ENCODE measurements at regions not wholly inside any gene's neighbourhood (a gene's known extent, or its start where the extent isn't known, plus 50 kb on each side); places are given as distances from the start of the nearest gene placed in this dataset.

- ATAC-seq (no peak), DNase-seq (ENCODE audit: low spot score) (no peak)
These were observed 79.7 kb downstream of the VMA21 start for GRCh38 chrX:151476604-151477303.

DNA sequence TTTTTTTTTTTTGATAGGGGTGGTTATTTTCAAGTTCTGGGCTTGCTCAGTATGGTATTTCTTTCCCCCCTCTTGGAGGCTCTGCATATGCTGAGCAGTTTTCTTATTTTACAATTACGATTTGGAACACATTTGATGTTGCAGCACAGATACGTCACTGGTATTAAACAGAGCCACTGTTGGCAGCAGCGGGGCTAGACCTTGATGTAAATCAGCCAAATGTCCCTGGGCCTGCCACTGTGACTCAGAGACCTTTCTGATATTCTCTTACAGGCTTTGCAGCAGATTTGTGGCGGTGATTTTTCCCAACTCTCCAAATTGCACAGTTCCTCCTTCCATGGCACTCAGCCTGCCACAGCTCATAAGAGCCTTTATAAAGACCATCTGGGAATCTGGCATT, 81.1 kb downstream of the VMA21 start:
- ATAC-seq: no peak
- no peak for DNase-seq (ENCODE audit: low spot score)

DNA sequence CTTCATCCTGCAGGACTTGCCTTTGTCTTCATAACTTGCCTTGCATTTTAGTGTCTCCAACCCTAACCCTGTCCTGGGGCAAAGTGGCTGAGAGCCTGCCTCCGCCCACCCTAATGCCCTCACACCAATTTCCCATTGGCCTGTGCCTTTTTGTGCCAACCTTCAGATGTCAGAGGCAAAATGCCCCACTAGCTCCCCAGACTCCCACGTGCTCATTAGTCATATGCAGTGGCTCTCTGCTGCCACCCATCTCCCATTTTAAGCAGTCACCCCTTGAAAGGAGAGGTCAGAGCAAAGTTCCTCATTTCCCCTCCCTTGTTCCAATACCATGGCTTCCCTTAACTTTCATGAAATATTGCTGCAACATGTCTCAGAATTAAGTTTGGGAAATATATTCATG, 74.8 kb upstream of the PASD1 start:
- ATAC-seq: peak; percentile 59
- no peak for DNase-seq (ENCODE audit: low spot score)

GRCh38 chrX:151505796-151506195, 57.7 kb upstream of the PASD1 start:
- no peak for ATAC-seq
- DNase-seq (ENCODE audit: low spot score): no peak

DNA sequence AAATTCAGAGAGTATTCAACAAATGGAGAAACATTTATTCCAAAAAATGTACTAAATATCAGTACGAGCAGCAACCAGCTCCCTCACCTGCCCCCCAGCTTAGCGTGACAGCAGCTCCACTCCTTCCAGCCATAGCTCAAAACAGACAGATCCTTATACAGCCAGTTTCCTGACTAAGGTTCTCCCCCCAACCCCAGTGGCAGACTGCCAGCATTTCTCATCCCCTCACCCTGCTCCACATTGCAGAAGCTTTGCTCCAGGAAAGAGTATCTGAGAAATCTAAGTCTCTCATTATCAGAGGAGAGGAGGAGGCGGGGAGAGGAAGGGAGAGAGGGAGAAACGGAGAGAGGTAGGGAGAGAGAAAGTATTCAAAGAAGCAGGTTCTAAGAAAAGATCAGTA, 53.3 kb upstream of the PASD1 start:
- ATAC-seq (no peak), DNase-seq (ENCODE audit: low spot score) (no peak)

DNA sequence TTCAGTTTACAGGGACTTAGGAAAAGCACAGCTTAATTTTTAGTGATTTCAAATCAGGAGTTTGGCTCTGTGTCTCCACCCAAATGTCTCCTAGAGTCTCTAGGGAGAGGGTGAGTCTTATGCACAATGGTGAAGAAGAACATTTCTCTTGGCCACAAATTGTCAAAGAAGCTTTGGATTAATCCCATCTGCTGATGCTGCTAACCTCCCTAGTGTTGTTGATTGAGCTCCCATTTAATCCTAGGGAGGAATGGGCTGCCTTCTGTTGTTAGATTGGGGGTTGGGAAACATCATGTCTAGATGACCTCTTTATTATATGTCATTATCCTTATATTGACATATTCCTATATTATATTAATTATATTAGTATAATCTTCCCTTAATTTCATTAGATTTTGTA, 50.0 kb upstream of the PASD1 start:
- no peak for ATAC-seq
- no peak for DNase-seq (ENCODE audit: low spot score)

Data from left lobe of liver (tissue), 2 donors.